Tibial nerve (tissue), 3 donors: ENCODE measurements at regions not wholly inside any gene's neighbourhood (a gene's known extent, or its start where the extent isn't known, plus 50 kb on each side); places are given as distances from the start of the nearest gene placed in this dataset.

Source experiments
- EP300 ChIP-seq, 2 donors: sonication (generic); formaldehyde crosslinking; IDR thresholded peaks; one replicate each; pipeline ENCODE4 v1.6.1; 2017; ENCODE audit warnings: antibody characterized with exemption in 2 of 2, mild to moderate bottlenecking in 1 of 2
- POLR2A ChIP-seq, 2 donors: fragments of 450-650 bp; IDR thresholded peaks; one replicate each; pipeline ENCODE4 v1.6.1; 2017; ENCODE audit warnings: antibody characterized with exemption in 2 of 2, mild to moderate bottlenecking in 2 of 2, moderate library complexity in 2 of 2

DNA sequence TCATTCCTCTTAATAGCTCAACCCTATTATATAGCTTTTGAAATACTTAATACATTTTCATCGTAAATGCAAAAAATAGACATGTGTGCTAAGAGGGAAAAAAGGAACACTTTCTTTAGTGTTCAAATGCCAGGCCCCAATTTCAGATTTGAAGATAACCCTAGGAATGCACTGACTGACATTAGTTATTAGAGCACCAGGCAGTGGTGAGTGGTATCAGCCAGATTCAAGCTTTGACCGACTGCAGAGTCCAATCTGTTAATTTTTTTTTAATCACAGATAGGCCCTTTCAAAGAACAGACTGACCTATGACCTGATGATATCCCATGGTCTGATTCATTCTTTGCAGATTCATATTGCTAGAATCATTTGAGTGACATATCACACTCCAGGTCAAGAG is 874.2 kb upstream of the CHORDC1 start:
- TF ChIP-seq POLR2A (IDR thresholded peaks at IDR 0.05) = no peak
- no peak for TF ChIP-seq EP300 (IDR thresholded peaks at IDR 0.05)
